NOMO-1 (cell line): ENCODE measurements at regions not wholly inside any gene's neighbourhood (a gene's known extent, or its start where the extent isn't known, plus 50 kb on each side); places are given as distances from the start of the nearest gene placed in this dataset.
A peak's percentile ranks its signal among the peaks of the same experiment; 100 is the strongest.

Experiments used
- DNase-seq, 2 experiments: peaks; one replicate each; lab custom pipeline; 2025; ENCODE audit not compliant: unreplicated experiment in 2 of 2; lab: John Stamatoyannopoulos, UW

DNA sequence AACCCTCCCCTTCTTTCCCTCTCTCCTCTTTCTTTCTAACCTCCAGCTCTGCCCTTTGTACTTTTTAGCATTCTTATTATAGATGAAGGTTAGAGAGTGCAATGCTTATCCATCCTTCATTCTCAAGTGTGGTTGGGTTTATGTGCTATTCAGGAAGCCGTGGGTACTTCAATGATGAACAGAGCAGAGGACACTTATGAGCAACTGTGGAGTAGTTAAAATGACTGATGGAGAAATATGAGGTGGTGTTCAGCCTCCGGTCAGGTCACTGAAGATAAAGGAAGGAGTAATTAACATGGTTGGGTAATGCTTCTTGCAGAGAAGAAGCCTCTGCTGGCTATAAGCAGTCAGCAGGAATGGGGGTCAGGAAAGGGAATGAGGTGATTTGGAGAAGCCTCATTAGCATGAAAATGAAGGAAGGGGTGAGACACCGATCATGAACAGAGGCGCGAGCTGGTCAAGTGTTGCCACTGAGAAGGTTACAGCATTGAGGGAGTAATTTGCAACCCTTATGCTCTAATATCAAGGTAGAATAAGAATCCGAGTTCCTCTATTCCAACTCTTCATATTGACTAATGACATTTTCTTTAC lies 174.7 kb downstream of the LPIN1 start:
- peak; percentile 53 to 80 for DNase-seq

DNA sequence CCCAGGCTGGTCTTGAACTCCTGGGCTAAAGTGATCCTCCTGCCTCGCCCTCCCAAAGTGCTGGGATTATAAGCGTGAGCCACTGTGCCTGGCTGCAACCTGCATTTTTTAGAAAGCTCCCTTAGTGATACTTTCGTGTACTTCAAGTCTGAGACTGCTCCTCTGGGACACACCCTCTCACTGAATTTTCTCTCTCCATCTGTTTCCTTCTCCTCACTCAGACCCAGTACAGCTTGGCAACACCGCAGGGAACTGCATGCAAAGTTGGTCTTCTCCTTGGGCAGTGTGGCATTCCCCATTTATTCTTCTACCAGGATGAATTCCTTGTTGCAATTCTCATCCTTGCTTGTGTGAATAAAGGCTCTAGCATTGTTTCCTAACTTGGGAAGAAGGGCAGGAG lies 175.9 kb downstream of the LPIN1 start:
- no peak for DNase-seq

DNA sequence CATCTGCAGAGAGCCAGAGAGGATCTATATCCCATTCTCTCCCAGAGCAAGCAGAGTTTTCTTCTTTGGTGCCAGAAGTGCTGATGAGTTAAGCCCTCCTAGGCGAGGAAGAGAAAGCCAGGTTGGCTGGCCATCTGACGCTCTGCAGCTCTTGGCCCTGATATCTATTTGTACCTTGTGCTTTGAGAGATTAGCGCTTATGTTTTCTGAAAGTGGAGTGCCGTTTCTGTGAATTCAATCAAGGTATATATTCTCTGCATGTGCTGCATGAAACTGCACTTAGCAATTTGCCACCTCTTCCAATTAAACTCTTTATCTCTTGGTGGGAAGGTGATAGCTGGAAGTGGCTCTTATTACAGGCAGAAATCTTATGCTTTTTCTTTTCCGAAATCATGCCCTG lies 177.5 kb downstream of the LPIN1 start:
- DNase-seq: no peak

DNA sequence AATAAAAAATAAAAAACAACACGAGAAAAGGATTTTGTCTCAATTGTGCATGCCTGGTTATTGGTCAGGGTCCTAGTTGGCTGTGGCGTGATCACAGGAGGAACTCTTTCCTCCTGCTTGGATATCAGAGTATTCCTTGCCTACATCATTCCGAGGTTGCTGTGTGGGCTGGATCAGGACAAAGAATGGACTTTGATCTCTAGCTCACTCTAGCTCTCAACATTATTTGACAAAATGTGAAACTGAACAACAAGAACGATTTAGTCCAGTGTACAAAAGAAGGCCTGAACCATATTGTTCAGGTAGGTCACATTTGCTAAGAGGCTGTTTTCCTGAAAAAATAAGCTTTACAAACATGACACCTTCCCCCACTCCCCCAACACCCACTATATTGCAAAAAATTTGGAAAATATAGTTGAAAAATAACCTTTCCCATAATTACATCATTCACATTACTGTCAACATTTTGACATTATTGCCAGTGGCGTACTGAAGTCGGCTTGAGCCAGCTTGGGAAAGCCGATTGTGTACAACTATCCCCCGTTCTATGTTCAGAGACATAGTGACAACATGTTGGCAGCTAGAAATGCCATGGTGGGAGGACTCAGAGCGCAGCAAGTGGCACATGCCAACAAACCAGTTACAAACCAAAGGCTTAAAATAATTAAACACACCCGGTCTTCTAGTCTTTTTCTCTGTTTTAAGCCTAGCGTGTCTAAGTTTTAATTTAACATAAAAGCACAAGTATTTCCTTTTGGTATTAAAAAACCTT lies 179.0 kb downstream of the LPIN1 start:
- DNase-seq: no peak

DNA sequence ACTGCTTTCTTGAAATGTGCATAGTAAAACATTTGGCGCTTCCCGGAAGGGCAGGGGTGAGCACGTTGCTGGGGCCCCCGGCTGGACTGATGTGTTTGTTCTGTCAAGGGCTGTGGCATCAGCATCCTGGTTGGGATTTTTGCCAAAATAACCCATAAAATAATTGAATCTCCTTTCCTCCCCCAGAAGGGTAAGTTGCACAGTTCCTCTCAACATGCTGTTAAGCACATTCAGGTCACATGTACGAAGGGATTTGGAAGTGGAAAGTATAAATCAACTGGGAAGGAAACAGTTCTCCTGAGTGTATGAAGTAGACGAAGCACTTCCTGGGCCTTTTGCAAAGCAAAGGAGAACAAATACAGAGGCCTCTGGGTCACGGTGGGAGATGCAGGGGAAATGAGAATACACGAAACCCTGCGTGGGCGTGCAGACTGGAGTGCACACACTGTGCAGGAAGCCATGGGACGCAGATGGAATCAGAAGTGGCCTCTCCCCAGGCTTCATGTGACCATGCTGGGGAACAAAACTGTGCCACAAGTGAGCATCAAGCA lies 183.9 kb downstream of the LPIN1 start:
- no peak for DNase-seq

DNA sequence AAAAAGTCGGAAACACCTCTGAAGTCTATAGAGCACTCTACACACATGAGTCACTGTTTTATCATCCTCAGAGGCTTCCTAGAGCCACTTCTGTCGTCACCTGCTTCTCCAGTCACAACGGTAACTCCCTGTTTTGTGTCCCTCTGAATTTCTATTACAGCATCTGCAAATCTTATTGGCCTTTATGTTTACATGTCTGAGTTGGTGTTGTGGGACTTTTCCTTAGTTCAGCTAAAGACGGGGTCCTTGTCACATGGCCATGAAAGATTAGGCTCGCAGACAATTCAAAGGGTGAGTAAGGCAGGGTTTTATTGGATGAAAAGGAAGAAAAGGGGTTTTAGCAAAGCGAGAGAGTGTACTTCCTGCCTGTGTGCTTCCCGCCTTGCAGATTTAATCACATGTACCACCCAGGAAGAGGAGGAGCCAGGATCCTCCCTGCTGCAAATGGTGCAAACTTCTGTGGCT lies 185.6 kb downstream of the LPIN1 start:
- no peak for DNase-seq

DNA sequence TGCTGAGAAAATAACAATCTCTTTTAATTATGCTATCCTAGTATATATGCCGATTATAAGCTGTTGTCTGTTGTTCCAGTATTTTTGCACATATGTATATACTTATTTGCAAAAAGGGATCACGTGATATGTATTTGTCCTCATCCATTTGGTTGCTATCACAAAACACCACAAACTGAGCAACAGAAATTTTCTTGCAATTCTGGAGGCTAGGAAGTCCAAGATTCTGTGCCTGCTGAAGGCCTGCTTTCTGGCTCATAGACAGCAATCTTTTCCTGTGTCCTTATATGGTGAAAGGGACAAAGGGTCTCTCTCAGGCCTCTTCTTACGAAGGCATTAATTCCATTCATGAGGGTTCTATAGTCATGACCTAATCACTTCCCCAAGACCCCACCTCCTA lies 186.5 kb downstream of the LPIN1 start:
- DNase-seq: no peak

DNA sequence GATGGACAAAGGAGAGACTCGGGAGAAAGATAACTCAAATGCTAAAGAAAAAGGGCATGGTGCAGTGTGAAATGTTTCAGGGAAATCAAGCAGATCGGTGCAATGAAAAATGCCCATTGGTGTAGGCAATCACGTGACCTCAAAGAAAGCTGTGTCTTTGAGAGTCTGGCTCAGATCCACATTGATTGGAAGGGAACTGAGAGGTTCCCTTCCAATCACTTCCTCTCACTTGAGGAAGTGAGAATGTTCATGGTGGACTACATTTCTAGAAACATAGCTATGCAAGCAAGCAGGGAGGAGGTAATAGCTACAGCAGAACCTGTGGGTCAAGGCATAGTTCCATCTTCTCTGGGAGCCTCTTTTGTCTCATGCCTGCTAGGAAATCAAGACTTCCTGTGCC lies 187.4 kb downstream of the LPIN1 start:
- peak in 1 of 2 experiments; percentile 53 for DNase-seq

DNA sequence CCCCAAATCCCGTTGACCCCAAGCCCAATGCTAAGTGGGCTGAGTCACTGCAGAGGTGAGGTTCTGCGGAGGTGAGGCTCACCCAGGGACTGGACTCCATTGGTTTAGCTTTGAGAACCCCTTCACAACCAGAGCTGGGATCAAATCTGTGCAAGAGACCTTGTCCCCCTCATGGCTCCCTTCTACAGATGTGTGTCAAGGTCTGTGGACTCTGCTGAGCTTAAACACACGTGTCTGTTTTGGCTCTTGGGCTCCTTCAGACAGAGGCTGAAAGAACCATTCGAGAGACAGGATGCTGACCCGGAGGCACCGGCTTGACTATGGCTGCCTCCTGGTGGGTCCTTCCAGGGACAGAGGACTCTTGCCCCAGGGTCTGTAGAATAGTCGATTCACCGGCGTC lies 190.3 kb downstream of the LPIN1 start:
- no peak for DNase-seq

DNA sequence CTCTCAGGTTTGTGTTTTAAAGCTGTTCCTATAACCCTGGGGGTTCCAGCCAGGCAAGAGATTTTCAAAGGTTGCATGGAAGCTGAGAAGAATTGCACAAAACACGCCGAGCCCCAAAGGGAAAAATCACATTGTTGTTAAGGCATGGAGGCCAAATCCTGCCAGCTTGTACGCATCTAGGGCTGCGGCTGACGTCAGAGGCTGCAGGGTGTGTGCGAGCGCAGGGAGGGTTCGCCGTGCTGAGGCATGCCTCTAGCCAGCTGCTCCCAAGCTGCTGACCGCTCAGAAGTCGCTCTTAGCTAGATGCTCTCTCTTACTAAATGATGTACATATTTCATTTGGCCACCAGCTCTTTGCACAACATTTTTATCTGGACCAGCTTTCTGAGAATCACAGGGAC lies 191.8 kb downstream of the LPIN1 start:
- no peak for DNase-seq

DNA sequence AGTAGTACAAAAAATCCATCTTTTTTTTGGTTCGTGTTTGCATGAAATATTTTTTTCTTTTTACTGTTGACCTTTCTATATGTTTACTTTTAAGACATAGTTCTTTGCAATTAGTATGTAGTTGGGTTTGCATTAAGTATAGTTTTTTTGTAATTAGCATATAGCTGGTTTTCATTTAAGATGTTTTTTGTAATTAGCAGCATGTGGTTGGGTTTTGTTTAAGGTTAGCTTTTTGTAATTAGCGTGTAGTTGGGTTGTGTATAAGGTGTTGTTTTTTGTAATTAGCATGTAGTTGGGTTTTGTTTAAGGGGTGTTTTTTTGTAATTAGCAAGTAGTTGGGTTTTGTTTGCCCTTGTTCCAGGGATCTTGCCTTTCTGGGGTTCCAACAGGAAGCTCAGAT lies 193.1 kb downstream of the LPIN1 start:
- DNase-seq: no peak

DNA sequence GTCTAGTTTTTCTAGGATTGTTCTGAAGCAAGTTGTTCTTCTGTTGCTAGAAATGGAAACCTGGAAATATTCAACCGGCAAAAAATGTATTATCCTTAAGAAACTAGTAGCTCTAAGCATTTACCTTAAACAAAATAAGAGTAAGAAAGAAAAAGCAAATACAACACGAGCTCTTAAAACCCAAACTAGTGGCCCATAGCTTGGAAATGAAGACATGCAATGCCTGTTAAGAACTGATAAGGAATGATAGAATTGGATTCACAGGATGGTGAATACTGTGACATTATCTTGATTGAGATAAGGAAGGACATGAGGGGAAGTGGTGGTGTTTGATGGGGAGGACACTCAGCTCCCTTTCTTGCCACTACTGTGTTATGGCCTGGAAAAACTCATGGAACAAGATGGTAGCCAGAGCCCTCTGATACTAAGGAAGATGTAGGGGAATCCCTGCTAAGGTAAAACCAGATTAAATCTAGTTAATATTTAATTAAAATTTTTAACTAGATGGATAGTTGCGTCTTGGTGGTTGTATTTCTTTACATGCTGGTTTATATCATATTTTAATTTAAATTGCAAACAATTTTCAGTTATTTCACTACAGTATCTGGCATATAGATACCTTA lies 193.8 kb downstream of the LPIN1 start:
- DNase-seq: no peak

DNA sequence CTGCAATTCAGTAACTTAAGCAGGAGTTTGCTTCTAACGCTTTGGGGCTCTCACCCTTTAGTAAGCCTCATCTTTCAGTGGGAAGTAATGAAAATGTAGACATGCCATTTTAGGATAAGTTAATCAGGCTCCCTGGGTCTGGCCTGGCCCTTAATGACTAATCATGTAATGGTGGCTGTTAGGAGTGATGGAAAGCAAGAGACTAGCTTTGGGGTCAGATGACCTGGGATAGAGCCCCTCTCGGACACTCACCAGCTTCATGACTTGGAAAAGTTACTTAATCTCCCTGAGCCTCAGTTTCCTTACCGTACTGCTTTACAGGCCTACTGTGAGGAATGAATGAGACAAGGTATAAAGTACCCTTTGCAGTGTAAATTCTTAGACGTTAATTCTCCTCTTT lies 194.4 kb downstream of the LPIN1 start:
- no peak for DNase-seq

DNA sequence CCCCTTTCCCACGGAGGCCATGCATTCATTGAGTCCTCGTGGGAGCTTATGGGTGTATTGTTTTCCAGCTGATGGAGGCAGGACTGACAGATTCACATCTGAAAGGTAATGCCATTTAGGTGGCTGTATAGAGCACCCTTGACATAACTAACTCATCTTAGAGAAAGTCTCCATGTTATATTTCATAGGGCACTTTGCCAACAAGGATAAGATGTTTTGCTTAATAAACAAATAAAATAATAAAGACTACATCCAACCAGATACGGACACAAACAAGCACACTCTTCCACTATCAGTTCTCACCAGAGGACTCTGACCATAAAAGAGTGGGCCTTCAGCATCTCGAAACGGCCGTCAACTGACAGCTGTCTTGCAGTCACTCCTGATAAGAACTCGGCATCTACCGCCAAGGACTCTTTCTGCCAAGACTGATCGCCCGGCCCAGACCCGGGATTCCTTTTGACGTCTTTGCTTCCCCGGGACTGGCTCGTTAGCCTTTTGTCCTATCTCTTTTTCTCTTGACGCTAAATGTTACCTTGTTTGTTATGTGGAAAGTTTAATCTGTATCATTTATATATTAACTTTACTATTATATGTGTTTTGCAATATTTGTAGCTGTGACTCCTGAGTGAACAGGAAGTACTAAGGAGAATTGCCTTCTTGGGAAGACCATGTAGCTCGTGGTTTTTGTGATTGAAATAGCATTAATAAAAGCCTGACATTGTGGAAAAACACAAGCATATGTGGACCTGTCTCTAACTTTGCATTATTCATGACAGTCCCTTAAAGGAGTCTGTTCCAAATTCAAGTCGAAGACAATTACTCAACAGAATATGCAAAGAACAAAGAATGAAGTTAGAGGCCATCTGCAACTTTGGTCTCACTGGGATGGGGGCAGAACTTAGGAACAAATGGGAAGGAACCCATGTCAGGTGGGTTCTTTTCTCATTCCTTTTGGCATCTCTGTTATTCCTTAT lies 195.1 kb downstream of the LPIN1 start:
- DNase-seq: no peak

DNA sequence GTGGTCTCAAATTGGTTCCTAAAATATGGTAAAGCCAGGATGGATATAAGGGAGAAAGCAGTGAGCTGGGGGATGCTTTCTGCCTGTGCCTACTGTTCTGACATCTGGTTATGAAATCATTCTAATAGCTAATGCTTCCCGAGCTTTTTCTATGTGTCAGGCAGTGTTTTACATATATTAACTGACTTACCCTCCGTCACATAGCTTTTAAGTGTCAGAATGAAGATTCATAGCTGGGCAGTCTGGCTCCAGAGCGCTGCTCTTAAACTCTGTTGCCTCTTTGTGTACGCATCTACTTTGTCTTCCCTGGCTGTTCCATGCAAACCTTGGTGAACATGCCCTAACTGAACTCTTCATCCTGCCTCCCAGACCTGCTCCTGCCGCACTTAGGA lies 195.7 kb downstream of the LPIN1 start:
- DNase-seq: no peak

DNA sequence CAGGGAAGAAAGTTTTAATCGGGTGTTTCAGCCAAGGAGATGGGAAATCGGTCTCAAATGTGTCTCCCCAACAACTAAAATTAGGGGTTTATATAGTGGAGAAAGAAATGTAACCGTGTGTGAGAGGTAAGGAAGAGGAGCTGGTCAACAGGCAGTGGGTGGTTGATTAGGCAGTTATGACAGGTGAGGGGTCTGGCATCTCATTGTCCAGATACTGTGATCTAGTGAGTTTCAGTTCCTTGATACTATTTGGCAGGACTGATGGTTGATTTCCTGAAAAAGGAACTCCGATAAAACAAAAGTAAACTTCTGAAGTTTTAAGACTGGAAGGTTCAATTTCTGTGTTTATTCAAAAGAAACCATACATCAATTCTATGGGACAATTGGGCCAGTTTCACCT lies 197.9 kb downstream of the LPIN1 start:
- DNase-seq: peak in 1 of 2 experiments; percentile 4

DNA sequence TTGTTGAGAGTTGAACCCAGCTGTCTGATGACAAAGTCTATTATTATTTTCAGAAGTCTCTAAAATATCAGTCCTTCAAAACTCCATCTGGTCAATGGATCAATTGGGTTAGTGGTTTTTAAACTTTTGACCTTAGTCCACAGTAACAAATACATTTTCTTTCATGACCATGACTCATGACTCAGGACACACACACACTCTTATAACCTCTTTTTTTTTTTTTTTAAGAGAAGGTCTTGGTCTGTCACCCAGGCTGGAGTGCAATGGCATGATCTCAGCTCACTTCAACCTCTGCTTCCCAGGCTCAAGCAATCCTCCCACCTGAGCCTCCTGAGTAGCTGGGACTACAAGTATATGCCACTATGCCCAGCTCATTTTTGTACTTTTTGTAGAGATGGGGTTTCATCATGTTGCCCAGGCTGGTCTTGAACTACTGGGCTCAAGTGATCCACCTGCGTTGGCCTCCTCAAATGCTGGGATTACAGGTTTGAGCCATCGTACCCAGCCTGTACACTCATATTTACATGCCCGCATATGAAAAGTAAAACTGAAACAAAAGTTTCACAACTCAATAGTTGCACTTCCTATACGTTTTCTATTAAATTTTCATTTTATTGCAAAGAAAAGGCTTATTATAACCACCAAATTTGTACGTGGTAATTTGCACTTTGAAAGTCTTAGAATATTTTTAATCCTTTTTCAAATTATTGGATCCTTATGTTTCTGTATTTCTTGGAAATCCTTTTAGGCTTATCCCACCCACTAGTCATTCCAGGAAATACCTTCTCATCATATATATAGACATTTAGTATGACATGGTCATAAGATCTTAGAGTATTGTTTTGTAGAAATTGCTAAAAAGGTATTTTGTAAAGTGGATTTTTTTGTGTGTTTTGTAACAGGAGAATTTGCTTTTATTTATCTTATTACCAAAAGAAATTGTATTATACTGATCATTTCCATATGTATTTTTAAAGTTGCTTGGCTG lies 199.0 kb downstream of the LPIN1 start:
- peak; percentile 32 to 69 for DNase-seq

DNA sequence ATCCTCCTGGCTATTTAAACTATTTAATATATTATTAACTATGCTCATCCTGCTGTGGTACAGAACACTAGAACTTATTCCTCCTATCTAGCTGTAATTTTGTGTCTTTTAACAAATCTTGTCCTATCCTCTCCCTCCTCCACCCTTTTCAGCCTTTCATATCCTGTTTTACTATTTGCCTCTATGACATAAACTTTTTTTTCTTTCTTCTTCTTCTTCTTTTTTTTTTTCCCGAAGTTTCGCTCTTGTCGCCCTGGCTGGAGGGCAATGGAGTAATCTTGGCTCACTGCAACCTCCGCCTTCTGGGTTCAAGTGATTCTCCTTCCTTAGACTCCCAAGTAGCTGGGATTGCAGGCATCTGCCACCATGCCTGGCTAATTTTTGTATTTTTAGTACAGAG lies 201.5 kb downstream of the LPIN1 start:
- DNase-seq: peak; percentile 61 to 65

DNA sequence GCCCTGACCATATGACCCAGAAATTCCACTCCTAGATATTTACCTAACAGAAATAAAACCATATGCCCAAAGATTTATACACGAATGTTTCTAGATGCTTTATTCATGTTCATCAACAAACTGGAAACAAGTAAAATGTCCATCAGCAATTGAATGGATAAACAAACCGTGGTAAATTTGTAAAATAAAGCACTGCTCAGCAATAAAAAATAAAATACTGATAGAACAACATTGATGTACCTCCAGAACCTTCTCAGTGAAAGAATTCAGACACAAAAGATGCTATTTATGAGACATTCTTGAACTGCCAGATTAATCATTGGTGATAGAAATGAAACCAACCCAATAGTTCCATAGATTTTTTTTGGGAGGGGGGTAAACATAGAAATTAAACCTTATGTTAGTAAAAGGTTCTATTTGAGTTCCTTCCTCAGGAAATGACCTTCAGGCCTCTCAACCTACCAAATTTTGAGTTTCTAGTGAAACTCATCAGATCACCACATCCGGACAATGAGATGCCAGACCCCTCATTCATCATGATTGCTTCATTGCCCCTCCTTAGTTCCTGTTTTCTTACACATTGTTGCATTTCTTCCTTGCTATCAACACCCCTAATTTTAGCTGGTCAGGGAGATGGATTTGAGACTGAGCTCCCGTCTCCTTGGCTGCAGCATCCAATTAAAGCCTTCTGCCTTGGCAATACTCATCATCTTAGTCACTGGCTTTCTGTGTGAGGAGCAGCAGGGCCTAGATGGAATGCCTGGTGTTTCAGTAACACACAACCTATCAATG lies 203.5 kb downstream of the LPIN1 start:
- peak; percentile 73 to 95 for DNase-seq
